Uterus (tissue), 2 donors: ENCODE measurements at regions not wholly inside any gene's neighbourhood (a gene's known extent, or its start where the extent isn't known, plus 50 kb on each side); places are given as distances from the start of the nearest gene placed in this dataset.

Experiments used
- POLR2A ChIP-seq, 2 donors: fragments of 450-650 bp; IDR thresholded peaks; one replicate each; pipeline ENCODE4 v1.6.1; 2016; ENCODE audit warnings: antibody characterized with exemption in 2 of 2, mild to moderate bottlenecking in 1 of 2, moderate library complexity in 1 of 2
- TF ChIP-seq, protein P1 (sequence below), 4 experiments: fragments of 200-600 bp in 2 of 4; fragments of 450-650 bp in 2 of 4; sonication (generic) in 2 of 4; IDR thresholded peaks; one replicate each; pipeline ENCODE4 v1.5.1; 2016 to 2019; ENCODE audit warnings: antibody characterized with exemption in 4 of 4, mild to moderate bottlenecking in 2 of 4, moderate library complexity in 1 of 4

DNA sequence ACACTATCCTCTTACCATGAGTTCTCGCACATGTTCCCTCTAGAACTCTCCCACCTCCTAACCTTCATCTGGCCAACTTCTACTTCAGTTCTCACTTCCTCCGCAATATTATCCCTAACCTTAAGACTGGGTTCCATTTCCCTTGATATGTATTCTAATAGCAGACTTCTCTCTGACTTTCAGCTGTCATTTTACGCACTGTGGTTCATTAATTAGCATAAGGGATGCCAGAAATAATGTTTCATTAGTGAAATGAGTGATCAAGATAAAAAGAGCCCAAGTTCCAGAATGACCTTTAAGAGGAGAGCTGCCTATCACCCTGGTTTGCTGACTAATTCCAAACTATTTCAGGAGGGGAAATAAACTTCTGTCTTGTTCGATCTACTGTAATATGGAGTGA is 108.6 kb upstream of the CCDC150 start:
- TF ChIP-seq, protein P1, sequence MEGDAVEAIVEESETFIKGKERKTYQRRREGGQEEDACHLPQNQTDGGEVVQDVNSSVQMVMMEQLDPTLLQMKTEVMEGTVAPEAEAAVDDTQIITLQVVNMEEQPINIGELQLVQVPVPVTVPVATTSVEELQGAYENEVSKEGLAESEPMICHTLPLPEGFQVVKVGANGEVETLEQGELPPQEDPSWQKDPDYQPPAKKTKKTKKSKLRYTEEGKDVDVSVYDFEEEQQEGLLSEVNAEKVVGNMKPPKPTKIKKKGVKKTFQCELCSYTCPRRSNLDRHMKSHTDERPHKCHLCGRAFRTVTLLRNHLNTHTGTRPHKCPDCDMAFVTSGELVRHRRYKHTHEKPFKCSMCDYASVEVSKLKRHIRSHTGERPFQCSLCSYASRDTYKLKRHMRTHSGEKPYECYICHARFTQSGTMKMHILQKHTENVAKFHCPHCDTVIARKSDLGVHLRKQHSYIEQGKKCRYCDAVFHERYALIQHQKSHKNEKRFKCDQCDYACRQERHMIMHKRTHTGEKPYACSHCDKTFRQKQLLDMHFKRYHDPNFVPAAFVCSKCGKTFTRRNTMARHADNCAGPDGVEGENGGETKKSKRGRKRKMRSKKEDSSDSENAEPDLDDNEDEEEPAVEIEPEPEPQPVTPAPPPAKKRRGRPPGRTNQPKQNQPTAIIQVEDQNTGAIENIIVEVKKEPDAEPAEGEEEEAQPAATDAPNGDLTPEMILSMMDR (IDR thresholded peaks at IDR 0.05), result no peak
- no peak for TF ChIP-seq POLR2A (IDR thresholded peaks at IDR 0.05)
